ENCODE measurements at regions not wholly inside any gene's neighbourhood (a gene's known extent, or its start where the extent isn't known, plus 50 kb on each side); places are given as distances from the start of the nearest gene placed in this dataset.
A peak's percentile ranks its signal among the peaks of the same experiment; 100 is the strongest.

DNA sequence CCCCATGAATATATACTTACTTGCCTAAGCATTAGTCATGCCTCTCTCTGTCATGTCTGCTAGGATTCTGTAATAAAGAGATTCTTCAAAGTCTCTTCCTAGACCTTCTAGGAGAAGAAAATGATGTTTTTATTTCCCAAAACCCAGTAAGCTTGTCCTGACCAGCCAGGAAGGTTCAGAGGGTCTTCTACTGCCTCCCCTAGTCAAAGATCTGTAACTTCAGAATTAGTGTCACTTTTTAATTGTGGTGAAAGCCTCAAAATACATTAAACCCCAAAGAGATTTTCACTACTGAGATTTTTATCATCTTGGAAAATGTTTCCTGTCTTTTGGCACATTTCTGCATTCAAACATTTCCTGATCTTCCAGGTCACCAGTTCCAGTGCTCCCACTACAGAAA, 232.9 kb upstream of the STK17B start:
- Histone ChIP-seq H3K27me3 (no peaks in the 10 kb centered on the region), H4K20me1 (ENCODE audit: insufficient read depth, poor library complexity, severe bottlenecking) (no peaks in the 10 kb centered on the region), H3K36me3 (replicated peaks; ENCODE audit: insufficient read depth, low read depth) (no peaks in the 10 kb centered on the region), H3K27ac (peak overlapping the region; percentile 21), H2AFZ (no peak overlapping the region), H3K9me3 (ENCODE audit: low read depth) (no peaks in the 10 kb centered on the region), H3K79me2 (no peaks in the 10 kb centered on the region), H3K4me2 (no peak overlapping the region), H3K9me2 (replicated peaks; ENCODE audit: insufficient read depth) (no peaks in the 10 kb centered on the region), H3K4me3 (no peak overlapping the region), H3K4me1 (ENCODE audit: insufficient read depth) (peaks cover 6% of the 10 kb centered on the region)
- DNase-seq (ENCODE audit: low spot score): no peak
- TF ChIP-seq EZH2phosphoT487 (IDR thresholded peaks at IDR 0.05; ENCODE audit: low read depth, severe bottlenecking, unreplicated experiment) (no peak), EZH2 (IDR thresholded peaks at IDR 0.05; ENCODE audit: borderline replicate concordance) (no peak)
- TF ChIP-seq, protein P1, sequence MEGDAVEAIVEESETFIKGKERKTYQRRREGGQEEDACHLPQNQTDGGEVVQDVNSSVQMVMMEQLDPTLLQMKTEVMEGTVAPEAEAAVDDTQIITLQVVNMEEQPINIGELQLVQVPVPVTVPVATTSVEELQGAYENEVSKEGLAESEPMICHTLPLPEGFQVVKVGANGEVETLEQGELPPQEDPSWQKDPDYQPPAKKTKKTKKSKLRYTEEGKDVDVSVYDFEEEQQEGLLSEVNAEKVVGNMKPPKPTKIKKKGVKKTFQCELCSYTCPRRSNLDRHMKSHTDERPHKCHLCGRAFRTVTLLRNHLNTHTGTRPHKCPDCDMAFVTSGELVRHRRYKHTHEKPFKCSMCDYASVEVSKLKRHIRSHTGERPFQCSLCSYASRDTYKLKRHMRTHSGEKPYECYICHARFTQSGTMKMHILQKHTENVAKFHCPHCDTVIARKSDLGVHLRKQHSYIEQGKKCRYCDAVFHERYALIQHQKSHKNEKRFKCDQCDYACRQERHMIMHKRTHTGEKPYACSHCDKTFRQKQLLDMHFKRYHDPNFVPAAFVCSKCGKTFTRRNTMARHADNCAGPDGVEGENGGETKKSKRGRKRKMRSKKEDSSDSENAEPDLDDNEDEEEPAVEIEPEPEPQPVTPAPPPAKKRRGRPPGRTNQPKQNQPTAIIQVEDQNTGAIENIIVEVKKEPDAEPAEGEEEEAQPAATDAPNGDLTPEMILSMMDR (IDR thresholded peaks at IDR 0.05; ENCODE audit: poor library complexity): no peak

- DNase-seq (ENCODE audit: low spot score): no peak
- TF ChIP-seq EZH2 (IDR thresholded peaks at IDR 0.05; ENCODE audit: borderline replicate concordance) (no peak), EZH2phosphoT487 (IDR thresholded peaks at IDR 0.05; ENCODE audit: low read depth, severe bottlenecking, unreplicated experiment) (no peak)
- TF ChIP-seq, protein P1 (IDR thresholded peaks at IDR 0.05; ENCODE audit: poor library complexity): no peak
- no peaks in the 10 kb centered on the region for H4K20me1 ChIP-seq (ENCODE audit: insufficient read depth, poor library complexity, severe bottlenecking)
- H3K27me3 ChIP-seq: no peaks in the 10 kb centered on the region
- H3K36me3 ChIP-seq (replicated peaks; ENCODE audit: insufficient read depth, low read depth): no peaks in the 10 kb centered on the region
- no peaks in the 10 kb centered on the region for H3K79me2 ChIP-seq
- H3K4me3 ChIP-seq: no peak overlapping the region
- H3K4me1 ChIP-seq (ENCODE audit: insufficient read depth): no peaks in the 10 kb centered on the region
- no peaks in the 10 kb centered on the region for H3K9me2 ChIP-seq (replicated peaks; ENCODE audit: insufficient read depth)
- H3K27ac ChIP-seq: no peak overlapping the region
- no peaks in the 10 kb centered on the region for H3K9me3 ChIP-seq (ENCODE audit: low read depth)
- no peak overlapping the region for H3K4me2 ChIP-seq
- no peak overlapping the region for H2AFZ ChIP-seq
- 92% methylated on average over 1 of the region's 1 CpG for WGBS (ENCODE audit: low lambda C conversion rate, missing lambda C conversion rate)
Measured at GRCh38 chr2:196407675-196408264, 231.7 kb upstream of the CCDC150 start.

DNA sequence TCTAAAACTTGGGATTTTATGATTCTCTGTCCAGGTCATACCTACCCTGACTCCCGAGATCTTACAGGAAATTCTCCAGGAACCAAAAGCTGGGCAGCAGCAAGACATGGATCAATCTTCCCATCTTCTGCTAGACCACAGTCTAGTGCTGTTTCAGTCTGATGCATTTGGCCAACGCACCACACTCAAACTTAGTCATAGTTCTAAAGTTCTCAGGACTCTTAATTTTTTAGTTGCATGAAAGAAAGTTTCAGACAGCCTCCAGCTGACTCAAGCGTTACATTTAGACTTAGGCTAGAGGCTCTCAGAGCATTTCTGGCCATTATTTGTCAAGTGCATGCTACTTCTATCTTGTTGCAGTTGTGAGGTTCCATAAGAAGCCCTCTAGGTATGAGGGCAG, 230.1 kb upstream of the CCDC150 start:
- Histone ChIP-seq H2AFZ (no peak overlapping the region), H3K4me1 (ENCODE audit: insufficient read depth) (no peaks in the 10 kb centered on the region), H3K79me2 (no peaks in the 10 kb centered on the region), H3K27me3 (no peaks in the 10 kb centered on the region), H3K9me3 (ENCODE audit: low read depth) (no peaks in the 10 kb centered on the region), H3K36me3 (replicated peaks; ENCODE audit: insufficient read depth, low read depth) (no peaks in the 10 kb centered on the region), H3K4me2 (no peak overlapping the region), H4K20me1 (ENCODE audit: insufficient read depth, poor library complexity, severe bottlenecking) (no peaks in the 10 kb centered on the region), H3K9me2 (replicated peaks; ENCODE audit: insufficient read depth) (no peaks in the 10 kb centered on the region), H3K4me3 (no peak overlapping the region), H3K27ac (no peak overlapping the region)
- no peak for TF ChIP-seq EZH2 (IDR thresholded peaks at IDR 0.05; ENCODE audit: borderline replicate concordance)
- TF ChIP-seq EZH2phosphoT487 (IDR thresholded peaks at IDR 0.05; ENCODE audit: low read depth, severe bottlenecking, unreplicated experiment): no peak
- TF ChIP-seq, protein P1 (IDR thresholded peaks at IDR 0.05; ENCODE audit: poor library complexity): no peak
- DNase-seq (ENCODE audit: low spot score): no peak
- WGBS (ENCODE audit: low lambda C conversion rate, missing lambda C conversion rate): 95% methylated on average over 3 of the region's 3 CpGs

- TF ChIP-seq, protein P1 (IDR thresholded peaks at IDR 0.05; ENCODE audit: poor library complexity): no peak
- TF ChIP-seq EZH2 (IDR thresholded peaks at IDR 0.05; ENCODE audit: borderline replicate concordance): no peak
- no peak for TF ChIP-seq EZH2phosphoT487 (IDR thresholded peaks at IDR 0.05; ENCODE audit: low read depth, severe bottlenecking, unreplicated experiment)
- Histone ChIP-seq H3K9me3 (ENCODE audit: low read depth) (no peaks in the 10 kb centered on the region), H3K79me2 (no peaks in the 10 kb centered on the region), H4K20me1 (ENCODE audit: insufficient read depth, poor library complexity, severe bottlenecking) (no peaks in the 10 kb centered on the region), H3K4me2 (no peak overlapping the region), H2AFZ (no peak overlapping the region), H3K36me3 (replicated peaks; ENCODE audit: insufficient read depth, low read depth) (no peaks in the 10 kb centered on the region), H3K9me2 (replicated peaks; ENCODE audit: insufficient read depth) (no peaks in the 10 kb centered on the region), H3K4me3 (no peak overlapping the region), H3K27ac (no peak overlapping the region), H3K4me1 (ENCODE audit: insufficient read depth) (no peaks in the 10 kb centered on the region), H3K27me3 (no peaks in the 10 kb centered on the region)
- no peak for DNase-seq (ENCODE audit: low spot score)
- WGBS (ENCODE audit: low lambda C conversion rate, missing lambda C conversion rate): 96% methylated on average over 1 of the region's 1 CpG
Measured at GRCh38 chr2:196410008-196410407, 229.5 kb upstream of the CCDC150 start.

Data from hepatocyte (in vitro differentiated cells).